Psoas muscle (tissue), 7 donors: ENCODE measurements at regions not wholly inside any gene's neighbourhood (a gene's known extent, or its start where the extent isn't known, plus 50 kb on each side); places are given as distances from the start of the nearest gene placed in this dataset.

ENCODE experiments used
- ATAC-seq, 4 donors: fragments of 200-7000 bp; cut with Tn5 transposase; one replicate each; pipeline ENCODE4 v1.9.1; 2020; ENCODE audit warnings: moderate library complexity in 3 of 4, mild to moderate bottlenecking in 2 of 4
- DNase-seq, 2 donors: peaks; one replicate each; pipeline ENCODE4 v3.0.0-alpha.2; 2020
- H3K27ac ChIP-seq: fragments of 200-600 bp; one replicate; pipeline ENCODE4 v1.8.0; 2022
- H3K27me3 ChIP-seq, 3 donors: fragments of 200-600 bp in 1 of 3; one replicate each; pipeline versions ENCODE4 v1.6.1 to v1.8.0; 2013 to 2022; ENCODE audit warnings: low read length in 2 of 3, mild to moderate bottlenecking in 2 of 3, moderate library complexity in 1 of 3; ENCODE audit not compliant: insufficient read depth in 3 of 3
- H3K36me3 ChIP-seq, 2 donors: fragments of 200-600 bp in 1 of 2; one replicate each; pipeline versions ENCODE4 v1.6.1 to v1.8.0; 2013 to 2022; ENCODE audit warnings: low read depth in 1 of 2, mild to moderate bottlenecking in 1 of 2, moderate library complexity in 1 of 2; ENCODE audit not compliant: insufficient read depth in 1 of 2
- H3K4me1 ChIP-seq: fragments of 200-600 bp; one replicate; pipeline ENCODE4 v1.8.0; 2022
- H3K4me3 ChIP-seq: fragments of 200-600 bp; one replicate; pipeline ENCODE4 v1.8.0; 2022; ENCODE audit warnings: mild to moderate bottlenecking
- H3K9me3 ChIP-seq: fragments of 200-600 bp; one replicate; pipeline ENCODE4 v1.8.0; 2022
- WGBS, 3 donors: extraction: QIAGEN DNeasy Blood & Tissue Kit; methylation state at CpG; one replicate each; pipeline versions ENCODE4 v1.1.6 to v1.1.7; 2013; 5-methylcytosine and 5-hydroxymethylcytosine counted together
- intact Hi-C, 2 donors: fragments of 100-400 bp; cut with DNase I; formaldehyde crosslinking; loops; one replicate each; pipeline versions ENCODE4 v1.11.0 to v1.14.2; 2022
- TF ChIP-seq, protein P1 (sequence below): fragments of 200-600 bp; IDR thresholded peaks from one replicate; pipeline ENCODE4 v1.8.0; 2022; ENCODE audit warnings: antibody characterized with exemption
- donor health status: healthy with polysubstance abuse.
- donor health status: DM: no; HTN: no; CAD: no; lungs with moderate emphysema.
- donor health status: Bipolar disorder and iron deficiency.
- donor health status: healthy.
- donor health status: DM: yes; HTN: yes; CAD: no.
- donor health status: DM: no; HTN: no; CAD: no.
- donor health status: DM: yes; HTN: yes; CAD: no.

DNA sequence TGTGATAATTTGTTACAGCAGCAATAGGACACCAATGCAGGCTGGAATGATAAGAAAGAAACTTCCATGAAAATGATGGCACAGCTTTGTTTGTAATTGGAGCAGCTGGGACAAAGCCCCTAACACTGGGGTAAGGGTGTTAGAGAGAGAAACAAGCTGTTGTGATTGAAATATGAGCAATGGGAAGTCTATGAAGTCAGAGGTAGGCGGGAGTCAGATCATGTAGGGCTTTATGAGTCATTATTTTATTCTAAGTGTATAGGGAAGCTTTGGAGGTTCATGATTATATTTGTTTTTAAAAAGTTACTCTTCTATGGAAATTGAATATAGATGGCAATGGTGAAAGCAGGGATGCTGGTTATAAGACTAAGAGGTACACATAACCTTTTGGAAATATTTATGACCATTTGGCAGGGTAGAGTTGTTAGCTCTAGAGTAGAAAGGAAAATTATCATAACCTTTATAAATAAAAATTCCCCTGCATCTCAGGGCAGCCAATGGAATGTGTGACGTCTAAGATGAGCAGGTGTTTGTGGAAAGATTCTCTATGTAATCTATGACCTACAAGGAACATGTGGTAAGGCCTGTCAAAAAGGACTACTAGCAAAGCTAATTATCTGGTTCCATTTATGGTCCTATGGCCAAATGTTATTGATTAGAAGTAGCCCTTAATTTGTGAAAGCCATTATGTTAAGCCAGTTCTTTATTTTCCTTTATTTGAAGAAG, 85.6 kb downstream of the KCNJ2 start:
- TF ChIP-seq, protein P1, sequence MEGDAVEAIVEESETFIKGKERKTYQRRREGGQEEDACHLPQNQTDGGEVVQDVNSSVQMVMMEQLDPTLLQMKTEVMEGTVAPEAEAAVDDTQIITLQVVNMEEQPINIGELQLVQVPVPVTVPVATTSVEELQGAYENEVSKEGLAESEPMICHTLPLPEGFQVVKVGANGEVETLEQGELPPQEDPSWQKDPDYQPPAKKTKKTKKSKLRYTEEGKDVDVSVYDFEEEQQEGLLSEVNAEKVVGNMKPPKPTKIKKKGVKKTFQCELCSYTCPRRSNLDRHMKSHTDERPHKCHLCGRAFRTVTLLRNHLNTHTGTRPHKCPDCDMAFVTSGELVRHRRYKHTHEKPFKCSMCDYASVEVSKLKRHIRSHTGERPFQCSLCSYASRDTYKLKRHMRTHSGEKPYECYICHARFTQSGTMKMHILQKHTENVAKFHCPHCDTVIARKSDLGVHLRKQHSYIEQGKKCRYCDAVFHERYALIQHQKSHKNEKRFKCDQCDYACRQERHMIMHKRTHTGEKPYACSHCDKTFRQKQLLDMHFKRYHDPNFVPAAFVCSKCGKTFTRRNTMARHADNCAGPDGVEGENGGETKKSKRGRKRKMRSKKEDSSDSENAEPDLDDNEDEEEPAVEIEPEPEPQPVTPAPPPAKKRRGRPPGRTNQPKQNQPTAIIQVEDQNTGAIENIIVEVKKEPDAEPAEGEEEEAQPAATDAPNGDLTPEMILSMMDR, result no peak
- Histone ChIP-seq H3K27me3 (peaks cover 0 to 4% (median 0%) of the 10 kb centered on the region in 3 donors), H3K36me3 (no peaks in the 10 kb centered on the region), H3K27ac (no peak overlapping the region), H3K4me1 (no peaks in the 10 kb centered on the region), H3K4me3 (no peak overlapping the region), H3K9me3 (no peaks in the 10 kb centered on the region)
- ATAC-seq (no peak), DNase-seq (no peak)
- intact Hi-C loops, result loop anchor here in 1 of 2 donors (5.0 kb wide), 1 partner anchor 1977 kb away; no protein-coding TSS in a partner anchor
- 46 to 58% (median 55%) methylated on average over 2 of the region's 2 CpGs for WGBS, 3 donors

DNA sequence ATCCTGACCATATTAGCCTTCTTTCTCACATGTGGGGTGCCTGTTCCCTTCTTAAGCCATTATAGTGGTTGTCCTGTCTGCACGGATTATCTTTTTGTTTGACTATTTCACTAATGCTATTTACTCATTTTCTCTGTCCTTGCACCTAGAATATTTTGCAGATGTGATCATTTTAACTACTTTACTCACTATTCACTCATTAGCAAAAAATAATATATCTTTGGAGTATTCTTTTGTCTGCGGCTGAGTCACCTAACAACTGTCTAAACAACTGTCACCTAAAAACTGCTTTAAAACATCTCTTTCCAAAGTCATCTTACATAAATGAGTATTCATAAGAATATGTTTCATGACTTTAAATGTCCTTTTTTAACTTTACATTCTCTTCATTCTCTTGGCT, 87.4 kb downstream of the KCNJ2 start:
- WGBS, 3 donors, result 90 to 96% (median 95%) methylated on average over 2 of the region's 2 CpGs
- H3K36me3 ChIP-seq, result no peaks in the 10 kb centered on the region
- TF ChIP-seq, protein P1, result no peak

DNA sequence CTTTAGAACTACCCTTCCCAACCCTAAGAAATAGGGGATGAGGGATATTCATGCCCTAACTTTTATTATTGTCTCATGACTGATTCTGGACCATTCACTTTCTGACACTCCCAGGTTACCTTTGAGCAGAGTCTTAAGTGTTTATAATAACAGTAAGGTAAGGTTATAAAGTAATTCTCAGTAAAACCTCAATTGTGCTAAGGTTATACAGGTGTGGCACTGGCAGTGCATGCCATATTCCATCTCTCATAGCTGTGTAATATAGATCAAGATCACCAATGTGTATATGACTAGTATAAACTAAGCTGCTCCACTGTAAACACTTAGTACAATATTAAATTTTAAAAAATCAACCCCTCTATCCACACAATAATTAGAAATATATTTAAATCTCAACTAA, 89.1 kb downstream of the KCNJ2 start:
- H3K4me3 ChIP-seq, result no peak overlapping the region
- no peaks in the 10 kb centered on the region for H3K4me1 ChIP-seq
- ATAC-seq (no peak), DNase-seq (no peak)
- peaks cover 0 to 4% (median 0%) of the 10 kb centered on the region in 3 donors for H3K27me3 ChIP-seq
- no peaks in the 10 kb centered on the region for H3K36me3 ChIP-seq
- intact Hi-C loops, result no loop called here
- TF ChIP-seq, protein P1, result no peak
- H3K9me3 ChIP-seq, result no peaks in the 10 kb centered on the region
- H3K27ac ChIP-seq, result no peak overlapping the region

More for the DNA sequence above, 87.4 kb downstream of the KCNJ2 start:
- Histone ChIP-seq H3K27ac (no peak overlapping the region), H3K4me1 (no peaks in the 10 kb centered on the region), H3K27me3 (peaks cover 0 to 4% (median 0%) of the 10 kb centered on the region in 3 donors), H3K4me3 (no peak overlapping the region), H3K9me3 (no peaks in the 10 kb centered on the region)
- intact Hi-C loops, result no loop called here
- ATAC-seq, result no peak
- no peak for DNase-seq

DNA sequence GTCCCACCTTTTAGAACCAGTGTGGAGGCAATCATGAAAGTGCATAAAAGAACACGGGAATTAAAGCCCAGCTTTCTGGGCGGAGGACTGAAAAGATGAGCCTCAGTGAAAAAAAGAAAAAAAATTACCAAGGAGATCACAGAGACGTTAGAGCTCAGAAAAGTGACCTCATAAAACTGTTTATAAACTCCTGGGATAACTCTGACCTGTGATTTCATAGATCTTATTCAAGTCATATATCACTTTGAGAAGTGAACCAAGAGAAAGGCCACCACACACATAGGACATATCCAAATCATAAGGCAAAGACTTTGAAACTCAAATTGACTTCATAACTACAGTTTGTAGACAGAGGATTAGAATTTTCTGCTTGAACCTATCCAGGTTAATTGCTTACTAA, 90.1 kb downstream of the KCNJ2 start:
- Histone ChIP-seq H3K36me3 (no peaks in the 10 kb centered on the region), H3K9me3 (no peaks in the 10 kb centered on the region), H3K27me3 (peaks cover 0 to 4% (median 0%) of the 10 kb centered on the region in 3 donors), H3K4me1 (no peaks in the 10 kb centered on the region), H3K4me3 (no peak overlapping the region), H3K27ac (no peak overlapping the region)
- intact Hi-C loops, result no loop called here
- TF ChIP-seq, protein P1, result no peak
- ATAC-seq (no peak), DNase-seq (no peak)
- 57 to 75% (median 65%) methylated on average over 3 of the region's 3 CpGs for WGBS, 3 donors

DNA sequence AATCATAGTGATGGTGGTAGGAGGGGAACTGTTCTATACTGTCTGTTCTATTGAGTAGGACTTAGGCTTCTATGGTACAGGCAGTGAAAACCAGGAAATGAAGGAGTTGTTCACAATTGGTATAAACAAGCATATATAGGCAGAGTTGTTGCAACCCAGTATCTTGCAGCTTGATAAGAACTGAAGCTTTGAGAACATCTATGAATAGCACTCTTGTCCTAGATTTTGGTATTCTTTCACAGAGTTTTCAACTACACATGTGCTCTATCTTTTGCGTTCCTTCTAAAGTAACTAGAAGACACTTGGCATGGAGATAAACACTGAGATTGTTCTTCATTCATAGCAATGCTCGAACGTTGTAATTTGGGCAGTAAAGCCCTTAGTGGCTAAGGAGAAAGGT, 91.8 kb downstream of the KCNJ2 start:
- no peak overlapping the region for H3K4me3 ChIP-seq
- intact Hi-C loops, result no loop called here
- DNase-seq, result no peak
- no peak overlapping the region for H3K27ac ChIP-seq
- TF ChIP-seq, protein P1, result no peak
- WGBS, 3 donors, result 85 to 87% (median 86%) methylated on average over 3 of the region's 3 CpGs
- H3K36me3 ChIP-seq, result no peaks in the 10 kb centered on the region
- H3K27me3 ChIP-seq, result peaks cover 0 to 4% (median 0%) of the 10 kb centered on the region in 3 donors
- no peaks in the 10 kb centered on the region for H3K9me3 ChIP-seq
- ATAC-seq, result no peak
- no peaks in the 10 kb centered on the region for H3K4me1 ChIP-seq
